HG03039 (cell line): ENCODE measurements at regions not wholly inside any gene's neighbourhood (a gene's known extent, or its start where the extent isn't known, plus 50 kb on each side); places are given as distances from the start of the nearest gene placed in this dataset.

Source experiments
- ATAC-seq: cut with Tn5 transposase; IDR thresholded peaks from one replicate; pipeline ENCODE4 v1.9.1; 2021; ENCODE audit warnings: mild to moderate bottlenecking, moderate library complexity; ENCODE audit not compliant: unreplicated experiment

DNA sequence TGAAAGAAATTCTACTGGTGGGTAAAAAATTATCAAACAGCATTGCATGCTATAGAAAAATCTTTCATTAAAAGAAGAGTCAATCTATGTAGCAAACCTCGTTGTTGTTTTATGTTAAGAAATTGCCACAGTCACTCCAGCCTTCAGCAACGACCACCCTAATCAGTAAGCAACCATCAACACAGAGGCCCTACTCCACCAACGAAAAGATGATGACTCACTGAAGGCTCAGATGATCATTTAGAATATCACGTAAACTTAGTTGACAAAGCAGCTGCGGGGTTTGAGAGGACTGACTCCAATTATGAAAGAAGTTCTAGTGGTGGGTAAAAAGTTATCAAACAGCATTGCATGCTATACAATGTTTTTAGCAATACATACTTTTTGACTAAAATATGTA lies 242.6 kb downstream of the DRD1 start:
- no peak for ATAC-seq

DNA sequence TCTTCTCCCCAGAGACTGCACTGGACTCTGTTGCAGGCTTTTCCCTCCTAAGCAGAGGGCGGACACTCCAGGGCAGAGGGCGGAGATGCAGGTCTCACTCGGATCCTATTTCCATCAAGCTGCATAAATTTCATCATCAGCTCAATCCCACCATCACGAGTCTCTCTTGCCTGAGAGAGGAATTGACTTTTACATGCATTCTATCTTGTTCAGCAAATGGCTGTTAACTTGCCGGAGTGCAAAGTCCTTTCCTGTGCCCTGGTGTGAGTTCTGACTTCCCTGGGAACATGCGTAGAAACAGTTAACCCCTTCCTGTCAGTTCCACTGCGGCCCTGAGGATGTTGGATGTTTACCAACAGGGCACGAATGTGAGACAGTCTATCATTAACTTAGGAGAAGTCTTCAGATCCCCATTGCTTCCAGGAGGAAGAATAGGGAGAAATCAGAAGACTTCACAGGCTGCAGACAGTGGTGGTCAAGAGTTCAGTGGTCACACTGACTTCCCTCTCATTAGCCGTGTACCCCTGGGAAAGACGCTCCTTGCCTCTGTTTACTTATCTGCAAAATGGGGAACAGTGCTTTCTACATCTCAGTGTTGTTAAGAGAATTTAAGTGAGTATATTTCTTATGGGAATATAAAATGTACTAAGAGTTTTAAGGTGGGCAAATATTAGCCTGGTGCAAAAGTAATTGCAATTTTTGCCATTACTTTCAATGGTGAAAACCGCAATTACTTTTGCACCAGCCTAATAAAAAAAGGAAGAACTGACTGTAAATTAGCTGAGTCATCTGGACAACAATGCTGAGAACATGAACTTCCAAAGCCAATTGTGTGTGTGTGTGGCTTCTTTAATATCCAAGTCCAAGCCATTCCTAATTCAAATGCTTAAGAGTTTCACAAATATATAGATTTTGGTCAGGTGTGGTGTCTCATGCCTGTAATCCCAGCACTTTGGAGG lies 248.0 kb downstream of the DRD1 start:
- ATAC-seq = no peak

GRCh38 chr5:175181331-175181730 lies 262.7 kb downstream of the DRD1 start:
- no peak for ATAC-seq

GRCh38 chr5:175170899-175171298 lies 273.1 kb downstream of the DRD1 start:
- no peak for ATAC-seq

DNA sequence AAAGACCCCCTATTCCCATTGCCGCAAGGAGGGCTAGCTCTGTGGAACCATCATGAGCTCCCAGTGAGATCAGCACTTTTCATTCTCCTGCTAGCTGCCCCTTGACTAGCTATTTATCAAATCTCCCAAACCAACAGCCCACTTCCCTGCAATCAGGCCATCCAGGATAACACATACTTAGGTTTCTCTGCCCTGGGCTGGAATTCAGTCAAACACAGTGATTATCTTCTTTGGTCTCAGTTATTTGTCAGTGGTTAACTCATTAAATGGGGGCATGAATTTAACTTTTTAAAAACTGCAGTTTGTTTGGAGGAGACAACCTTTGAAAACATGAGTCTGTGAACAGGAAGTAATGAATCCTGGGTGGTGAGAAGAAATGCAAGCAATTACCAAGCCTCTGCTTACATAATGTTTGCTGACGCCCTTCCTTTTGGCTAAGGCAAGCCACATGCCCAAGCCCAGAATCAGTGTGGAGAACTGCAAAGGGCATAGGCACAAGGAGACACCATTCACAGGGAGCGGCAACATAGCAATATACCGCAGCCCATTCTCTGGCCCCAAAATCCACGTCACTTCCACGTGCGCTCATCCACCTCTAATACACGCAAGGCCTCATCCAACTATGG lies 275.0 kb downstream of the DRD1 start:
- ATAC-seq = no peak

GRCh38 chr5:175166026-175166425 lies 278.0 kb downstream of the DRD1 start:
- no peak for ATAC-seq

- no peak for ATAC-seq
Observed at GRCh38 chr5:175163586-175164275, 280.3 kb downstream of the DRD1 start.

- ATAC-seq = no peak
Observed at GRCh38 chr5:175162036-175162435, 281.9 kb downstream of the DRD1 start.

DNA sequence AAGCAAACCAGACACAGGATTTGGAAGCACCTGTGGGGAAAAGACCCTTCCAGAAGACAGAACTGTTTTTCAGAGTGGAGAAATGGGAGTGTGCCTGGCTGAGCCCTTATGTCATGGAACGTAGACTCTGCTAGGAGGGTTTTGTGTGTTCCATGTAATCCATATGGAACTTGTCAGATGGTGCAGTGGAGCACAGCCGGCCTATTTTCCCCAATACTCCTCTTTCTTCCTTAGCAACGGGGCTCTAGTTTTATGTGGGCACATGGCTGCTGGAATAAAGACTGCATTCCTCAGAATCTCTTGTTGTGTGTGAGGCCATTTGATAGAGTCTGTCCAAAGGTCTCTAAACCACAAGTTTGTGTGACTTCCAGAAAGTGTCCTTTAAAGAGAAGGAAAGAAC lies 284.0 kb downstream of the DRD1 start:
- no peak for ATAC-seq

DNA sequence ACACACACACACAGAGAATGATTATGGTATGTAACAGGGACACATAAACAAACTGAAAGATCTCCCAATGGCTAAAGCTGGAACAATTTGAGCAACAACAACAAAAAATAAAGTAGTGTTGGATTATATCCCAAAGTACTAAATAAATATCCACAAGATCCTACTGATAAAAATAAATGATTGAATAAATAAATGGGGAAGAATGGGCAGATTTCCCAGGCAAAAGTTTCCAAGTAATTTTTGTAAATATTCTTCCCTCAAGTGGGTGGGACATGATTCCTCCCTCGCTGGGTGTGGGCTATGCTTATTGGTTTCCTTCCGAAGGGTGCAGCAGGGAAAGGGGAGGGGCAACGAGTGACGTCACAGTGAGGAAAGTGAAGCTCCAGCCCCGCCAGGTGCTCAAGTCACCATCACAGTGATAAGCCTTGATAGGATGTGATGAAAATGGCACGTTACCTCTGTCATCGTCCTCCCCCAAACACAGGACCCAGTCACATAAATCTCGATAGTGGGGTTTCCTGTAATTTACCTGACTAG lies 295.3 kb downstream of the DRD1 start:
- ATAC-seq = no peak

DNA sequence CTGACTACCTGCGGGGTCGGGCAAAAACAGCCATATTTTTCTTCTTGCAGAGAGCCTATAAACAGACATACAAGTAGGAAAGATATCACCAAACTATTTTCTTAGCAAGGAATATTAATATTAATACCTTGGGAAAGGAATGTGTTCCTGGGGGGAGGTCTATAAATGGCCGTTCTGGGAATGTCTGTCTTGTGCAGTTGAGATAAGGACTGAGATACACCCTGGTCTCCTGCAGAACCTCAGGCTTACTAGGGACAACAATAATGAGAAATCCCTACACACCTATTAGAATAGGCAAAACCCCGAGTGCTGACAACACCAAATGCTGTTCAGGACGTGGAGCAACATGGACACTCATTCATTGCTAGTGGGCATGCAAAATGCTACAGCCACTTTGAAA lies 297.2 kb downstream of the DRD1 start:
- no peak for ATAC-seq

DNA sequence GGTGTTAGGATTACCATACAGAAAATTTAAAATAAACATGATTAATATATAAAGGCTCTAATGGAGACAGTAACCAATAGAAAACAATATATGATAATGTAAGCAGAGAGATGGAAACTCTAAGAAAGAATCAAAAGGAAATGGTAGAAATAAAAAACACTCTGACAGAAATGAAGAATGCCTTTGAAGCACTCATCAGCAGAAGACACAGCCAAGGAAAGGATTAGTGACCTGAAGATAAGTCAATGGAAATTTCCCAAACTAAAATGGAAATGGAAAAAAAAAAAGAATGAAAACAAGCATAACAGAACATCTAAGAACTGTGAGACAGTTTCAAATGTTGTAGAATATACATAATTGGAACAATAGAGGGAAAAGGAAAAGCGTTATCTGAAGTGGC lies 302.6 kb downstream of the DRD1 start:
- ATAC-seq = no peak

DNA sequence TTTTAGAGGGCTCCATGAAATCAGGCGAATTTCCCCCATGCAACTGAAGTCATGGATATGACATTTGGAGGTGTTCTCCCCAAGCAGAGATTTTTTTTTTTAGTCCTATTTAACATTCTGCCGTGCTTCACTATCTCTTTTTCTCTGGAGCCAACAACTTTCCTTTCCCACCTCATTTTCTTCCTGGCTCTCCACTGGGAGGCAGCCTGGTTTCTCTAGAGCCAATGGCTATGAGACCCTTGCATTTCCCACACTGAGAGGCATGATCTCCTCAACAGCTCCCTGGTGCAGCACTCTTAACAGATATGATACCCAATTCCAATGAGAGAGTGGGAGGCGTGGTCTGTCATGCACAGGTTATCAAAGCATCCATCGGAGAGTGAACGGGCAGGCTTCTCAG lies 310.8 kb downstream of the DRD1 start:
- no peak for ATAC-seq

GRCh38 chr5:175131432-175131831 lies 312.6 kb downstream of the DRD1 start:
- no peak for ATAC-seq

DNA sequence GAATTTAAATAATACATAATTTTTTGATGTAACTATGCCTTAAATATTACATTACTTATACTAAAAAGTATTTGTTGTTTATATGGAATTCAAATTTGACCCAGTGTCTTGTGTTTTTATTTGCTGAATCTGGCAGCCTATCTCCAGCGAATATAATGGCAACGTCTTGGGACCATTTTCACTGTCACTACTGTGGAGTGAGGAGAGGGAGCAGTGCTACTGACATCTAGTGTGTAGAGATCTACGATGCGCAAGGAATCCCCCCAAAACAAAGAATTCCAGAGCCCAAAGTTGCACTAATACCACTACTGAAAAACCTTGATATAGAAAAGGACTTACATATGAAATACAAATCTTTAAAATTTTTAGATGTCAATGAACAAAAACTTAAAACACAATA lies 314.4 kb downstream of the DRD1 start:
- ATAC-seq = no peak

DNA sequence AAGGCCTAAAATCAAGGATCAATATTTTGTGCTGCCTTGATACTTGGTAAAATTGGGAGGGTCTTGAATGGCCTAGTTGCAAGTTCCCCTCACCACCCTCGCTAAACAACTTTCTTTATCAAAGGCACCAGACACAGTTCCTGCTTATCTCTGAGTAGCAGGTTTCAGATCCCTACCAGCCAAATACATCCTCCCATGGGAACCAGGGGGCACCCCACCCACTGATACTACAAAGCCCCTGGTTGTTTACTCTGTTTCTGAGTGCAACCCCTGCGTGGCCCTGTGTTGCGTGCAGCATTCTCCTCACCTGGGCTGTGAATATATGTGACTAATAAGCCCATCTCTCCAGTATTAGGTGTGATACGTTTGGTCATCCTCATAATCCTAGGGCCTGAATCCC lies 314.9 kb downstream of the DRD1 start:
- no peak for ATAC-seq

DNA sequence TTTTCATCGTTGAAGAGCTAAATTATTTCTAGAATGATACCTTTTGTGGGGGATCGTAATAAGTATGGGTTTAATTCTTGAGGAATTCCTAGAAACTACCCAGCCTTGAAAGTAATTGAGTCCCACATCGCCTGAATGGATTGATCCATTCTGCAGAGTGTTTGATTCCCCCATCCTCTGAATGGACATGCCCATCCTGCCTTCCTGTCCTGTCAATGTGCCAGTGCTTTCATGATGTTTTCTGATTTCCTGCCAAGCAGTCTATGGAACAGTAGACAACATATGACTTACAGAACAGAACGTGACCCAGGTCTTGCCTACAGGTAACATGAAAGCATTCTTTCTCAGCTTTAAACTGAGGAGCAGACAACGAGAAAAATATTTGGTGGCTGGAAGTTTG lies 319.2 kb downstream of the DRD1 start:
- no peak for ATAC-seq

- ATAC-seq = no peak
Observed at GRCh38 chr5:175124251-175124813, 319.6 kb downstream of the DRD1 start.

DNA sequence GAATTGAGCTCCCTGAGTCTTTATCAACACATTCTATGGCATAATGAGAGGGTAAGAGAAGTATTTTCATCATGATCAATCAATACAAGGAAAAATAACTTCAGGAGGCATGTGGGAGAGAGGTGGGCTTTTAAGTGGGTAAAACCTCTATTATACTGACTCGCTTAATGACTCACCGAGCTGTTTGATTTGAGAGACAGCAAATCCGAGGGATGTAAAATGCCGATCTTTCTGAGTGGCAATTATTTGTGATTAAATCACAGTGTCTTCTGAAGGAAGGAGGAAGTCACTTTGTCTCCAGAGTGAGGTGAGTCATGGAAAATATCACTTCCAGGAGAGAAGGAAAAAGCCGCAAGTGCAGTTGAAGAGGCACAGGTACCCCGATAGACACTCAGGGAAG lies 320.4 kb downstream of the DRD1 start:
- ATAC-seq = no peak

GRCh38 chr5:175121457-175121856 lies 322.5 kb downstream of the DRD1 start:
- no peak for ATAC-seq

- no peak for ATAC-seq
Observed at GRCh38 chr5:175120412-175120811, 323.6 kb downstream of the DRD1 start.
